ENCODE measurements at regions not wholly inside any gene's neighbourhood (a gene's known extent, or its start where the extent isn't known, plus 50 kb on each side); places are given as distances from the start of the nearest gene placed in this dataset.

GRCh38 chr3:78116874-78117273 is 1077.0 kb downstream of the ROBO2 start:
- Histone ChIP-seq H3K4me1 (ENCODE audit: insufficient read depth, low read length) (peaks cover 5% of the 10 kb centered on the region), H3K36me3 (ENCODE audit: insufficient read depth, low read length) (no peaks in the 10 kb centered on the region), H3K4me3 (ENCODE audit: low read length) (no peak overlapping the region), H3K27me3 (ENCODE audit: insufficient read depth, low read length) (no peaks in the 10 kb centered on the region), H3K9me3 (ENCODE audit: low read length) (no peaks in the 10 kb centered on the region), H2AFZ (ENCODE audit: low read depth, low read length) (no peak overlapping the region)

- no peak overlapping the region for H2AFZ ChIP-seq (ENCODE audit: low read depth, low read length)
- H3K9me3 ChIP-seq (ENCODE audit: low read length), result no peaks in the 10 kb centered on the region
- H3K4me3 ChIP-seq (ENCODE audit: low read length), result no peak overlapping the region
- H3K4me1 ChIP-seq (ENCODE audit: insufficient read depth, low read length), result no peaks in the 10 kb centered on the region
- no peaks in the 10 kb centered on the region for H3K27me3 ChIP-seq (ENCODE audit: insufficient read depth, low read length)
- H3K36me3 ChIP-seq (ENCODE audit: insufficient read depth, low read length), result no peaks in the 10 kb centered on the region
These were observed 1083.2 kb downstream of the ROBO2 start for GRCh38 chr3:78123058-78123457.

- Histone ChIP-seq H3K27me3 (ENCODE audit: insufficient read depth, low read length) (no peaks in the 10 kb centered on the region), H2AFZ (ENCODE audit: low read depth, low read length) (no peak overlapping the region), H3K9me3 (ENCODE audit: low read length) (no peaks in the 10 kb centered on the region), H3K36me3 (ENCODE audit: insufficient read depth, low read length) (no peaks in the 10 kb centered on the region), H3K4me1 (ENCODE audit: insufficient read depth, low read length) (peaks cover 3% of the 10 kb centered on the region), H3K4me3 (ENCODE audit: low read length) (no peak overlapping the region)
These were observed 1089.8 kb downstream of the ROBO2 start for GRCh38 chr3:78129707-78130106.

DNA sequence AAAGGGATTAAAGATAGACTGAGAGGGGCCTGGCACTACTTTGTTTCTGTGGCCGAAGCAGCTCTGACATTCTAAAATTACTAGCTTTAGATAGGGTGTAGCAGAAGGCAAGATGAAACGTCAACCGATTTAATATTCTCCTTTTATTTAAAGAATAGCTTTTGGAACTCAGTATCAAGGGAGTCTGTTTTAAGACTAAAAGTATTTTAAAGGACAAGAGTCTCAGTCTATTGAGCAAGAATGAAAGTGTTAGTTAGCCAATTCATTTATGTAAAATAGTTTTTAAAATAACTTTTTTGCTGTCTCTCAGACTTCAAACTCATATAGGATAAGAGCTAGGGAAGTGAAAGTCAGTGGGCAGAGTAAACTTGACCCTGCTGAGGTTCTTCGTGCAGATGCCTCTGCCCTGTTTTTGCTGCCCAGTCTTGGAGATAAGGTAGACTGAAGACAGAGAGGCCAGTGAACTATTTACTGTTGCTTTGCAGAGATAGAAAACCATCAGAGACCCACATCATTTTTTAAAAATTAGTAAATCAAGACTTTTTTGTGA is 1090.9 kb downstream of the ROBO2 start:
- H3K4me1 ChIP-seq (ENCODE audit: insufficient read depth, low read length), result peaks cover 3% of the 10 kb centered on the region
- no peaks in the 10 kb centered on the region for H3K36me3 ChIP-seq (ENCODE audit: insufficient read depth, low read length)

DNA sequence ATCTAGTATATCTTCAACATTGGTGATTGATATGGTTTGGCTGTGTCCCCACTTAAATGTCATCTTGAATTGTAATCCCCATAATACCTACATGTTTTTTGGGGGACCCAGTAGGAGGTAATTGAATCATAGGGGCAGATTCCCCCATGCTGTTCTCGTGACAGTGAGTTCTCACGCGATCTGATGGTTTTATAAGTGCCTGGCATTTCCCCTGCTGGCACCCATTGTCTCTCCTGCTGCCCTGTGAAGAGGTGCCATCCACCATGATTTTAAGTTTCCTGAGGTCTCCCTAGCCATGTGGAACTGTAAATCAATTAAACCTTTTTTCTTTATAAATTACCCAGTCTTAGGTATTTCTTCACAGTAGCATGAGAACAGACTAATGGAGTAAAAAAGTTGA is 1094.6 kb downstream of the ROBO2 start:
- H2AFZ ChIP-seq (ENCODE audit: low read depth, low read length), result no peak overlapping the region
- no peaks in the 10 kb centered on the region for H3K36me3 ChIP-seq (ENCODE audit: insufficient read depth, low read length)
- H3K9me3 ChIP-seq (ENCODE audit: low read length), result no peaks in the 10 kb centered on the region
- no peak overlapping the region for H3K4me3 ChIP-seq (ENCODE audit: low read length)
- no peaks in the 10 kb centered on the region for H3K27me3 ChIP-seq (ENCODE audit: insufficient read depth, low read length)
- peaks cover 3% of the 10 kb centered on the region for H3K4me1 ChIP-seq (ENCODE audit: insufficient read depth, low read length)

More for the DNA sequence above, 1090.9 kb downstream of the ROBO2 start:
- H3K4me3 ChIP-seq (ENCODE audit: low read length), result no peak overlapping the region
- H3K27me3 ChIP-seq (ENCODE audit: insufficient read depth, low read length), result no peaks in the 10 kb centered on the region
- H3K9me3 ChIP-seq (ENCODE audit: low read length), result no peaks in the 10 kb centered on the region
- H2AFZ ChIP-seq (ENCODE audit: low read depth, low read length), result no peak overlapping the region

GRCh38 chr3:78139166-78139565 is 1099.3 kb downstream of the ROBO2 start:
- Histone ChIP-seq H3K36me3 (ENCODE audit: insufficient read depth, low read length) (no peaks in the 10 kb centered on the region), H3K4me3 (ENCODE audit: low read length) (no peak overlapping the region), H3K27me3 (ENCODE audit: insufficient read depth, low read length) (no peaks in the 10 kb centered on the region), H2AFZ (ENCODE audit: low read depth, low read length) (no peak overlapping the region), H3K9me3 (ENCODE audit: low read length) (no peaks in the 10 kb centered on the region), H3K4me1 (ENCODE audit: insufficient read depth, low read length) (no peaks in the 10 kb centered on the region)

DNA sequence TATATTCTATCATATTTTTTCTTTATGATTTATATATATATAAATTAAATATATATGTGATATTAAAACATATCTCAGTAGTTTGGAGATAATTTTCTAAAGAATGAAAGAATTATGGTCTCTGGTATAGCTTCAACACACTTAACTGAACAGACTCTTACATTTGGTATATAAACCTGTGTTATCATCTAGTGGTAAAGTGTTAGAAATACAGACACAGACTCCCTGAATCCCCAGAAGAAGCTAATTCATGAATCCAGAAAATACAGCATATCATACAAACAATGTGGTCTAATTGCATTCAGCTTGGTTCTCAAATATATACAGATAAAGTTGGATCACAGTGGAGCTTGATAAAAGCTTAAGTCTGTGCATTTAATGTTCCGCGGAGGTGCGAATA is 1100.4 kb downstream of the ROBO2 start:
- H3K36me3 ChIP-seq (ENCODE audit: insufficient read depth, low read length), result no peaks in the 10 kb centered on the region
- H3K9me3 ChIP-seq (ENCODE audit: low read length), result no peaks in the 10 kb centered on the region
- H3K4me3 ChIP-seq (ENCODE audit: low read length), result no peak overlapping the region

DNA sequence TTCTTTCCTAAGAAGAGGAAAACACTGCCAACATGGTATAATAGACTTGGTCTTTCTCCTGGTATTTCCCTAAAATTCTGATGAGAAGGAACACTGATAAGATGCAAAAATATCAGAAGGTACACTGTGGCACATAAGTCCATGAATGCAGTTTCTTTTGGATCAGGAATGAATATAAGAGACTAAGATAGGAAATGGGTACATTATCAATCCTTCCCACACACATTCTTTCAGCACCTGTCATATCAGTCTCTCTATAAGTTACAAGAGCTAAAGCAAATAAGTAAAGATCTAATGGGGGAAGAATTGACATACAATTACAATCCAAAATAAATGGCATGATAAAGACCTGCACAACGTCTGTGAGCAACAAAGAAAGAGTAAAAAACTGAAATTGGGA is 1101.0 kb downstream of the ROBO2 start:
- no peak overlapping the region for H3K4me3 ChIP-seq (ENCODE audit: low read length)
- H3K36me3 ChIP-seq (ENCODE audit: insufficient read depth, low read length), result no peaks in the 10 kb centered on the region
- no peaks in the 10 kb centered on the region for H3K27me3 ChIP-seq (ENCODE audit: insufficient read depth, low read length)
- no peaks in the 10 kb centered on the region for H3K4me1 ChIP-seq (ENCODE audit: insufficient read depth, low read length)
- H3K9me3 ChIP-seq (ENCODE audit: low read length), result no peaks in the 10 kb centered on the region
- no peak overlapping the region for H2AFZ ChIP-seq (ENCODE audit: low read depth, low read length)

More for the DNA sequence above, 1100.4 kb downstream of the ROBO2 start:
- Histone ChIP-seq H3K27me3 (ENCODE audit: insufficient read depth, low read length) (no peaks in the 10 kb centered on the region), H3K4me1 (ENCODE audit: insufficient read depth, low read length) (no peaks in the 10 kb centered on the region), H2AFZ (ENCODE audit: low read depth, low read length) (no peak overlapping the region)

DNA sequence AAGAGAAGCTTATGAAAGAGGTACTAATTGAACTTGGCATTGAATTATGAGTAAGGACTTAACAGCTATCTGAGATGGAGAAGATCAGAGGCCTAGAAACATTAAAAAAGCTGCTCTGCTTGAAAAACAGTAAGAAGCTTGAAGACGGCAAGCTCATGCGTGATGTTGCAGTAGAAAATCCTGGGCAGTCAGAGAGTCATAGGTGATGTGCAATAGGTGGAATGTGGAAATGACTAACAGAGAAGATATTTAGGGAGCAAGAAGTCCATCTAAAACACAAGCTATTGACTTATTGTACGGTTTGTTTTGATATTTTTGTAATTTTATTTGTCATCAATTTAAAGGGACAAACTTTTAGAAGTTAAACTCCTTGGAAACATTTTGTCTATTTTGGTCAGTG is 1101.4 kb downstream of the ROBO2 start:
- no peak overlapping the region for H2AFZ ChIP-seq (ENCODE audit: low read depth, low read length)
- H3K27me3 ChIP-seq (ENCODE audit: insufficient read depth, low read length), result no peaks in the 10 kb centered on the region
- H3K9me3 ChIP-seq (ENCODE audit: low read length), result no peaks in the 10 kb centered on the region
- H3K36me3 ChIP-seq (ENCODE audit: insufficient read depth, low read length), result no peaks in the 10 kb centered on the region
- H3K4me1 ChIP-seq (ENCODE audit: insufficient read depth, low read length), result no peaks in the 10 kb centered on the region
- no peak overlapping the region for H3K4me3 ChIP-seq (ENCODE audit: low read length)

DNA sequence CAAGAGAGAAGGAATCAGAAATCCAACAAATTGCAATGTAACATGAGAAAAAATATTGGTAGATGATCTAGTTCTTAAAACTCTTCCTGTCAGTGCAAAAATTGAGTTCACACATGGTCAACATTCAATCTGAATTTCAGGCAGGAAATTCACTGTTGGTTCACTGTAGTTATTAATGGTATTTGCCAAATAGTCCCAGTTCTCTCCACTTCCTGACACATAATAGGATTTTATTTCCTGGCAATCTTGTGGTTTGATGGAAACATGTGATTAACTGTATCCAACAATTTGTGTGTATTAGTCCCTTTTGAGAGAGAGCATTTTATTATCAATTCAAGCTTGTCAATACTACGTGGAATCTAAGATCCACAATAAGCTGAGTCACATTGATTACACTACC is 1103.1 kb downstream of the ROBO2 start:
- Histone ChIP-seq H3K4me3 (ENCODE audit: low read length) (no peak overlapping the region), H3K4me1 (ENCODE audit: insufficient read depth, low read length) (no peaks in the 10 kb centered on the region), H3K27me3 (ENCODE audit: insufficient read depth, low read length) (no peaks in the 10 kb centered on the region), H2AFZ (ENCODE audit: low read depth, low read length) (no peak overlapping the region), H3K9me3 (ENCODE audit: low read length) (no peaks in the 10 kb centered on the region), H3K36me3 (ENCODE audit: insufficient read depth, low read length) (no peaks in the 10 kb centered on the region)

DNA sequence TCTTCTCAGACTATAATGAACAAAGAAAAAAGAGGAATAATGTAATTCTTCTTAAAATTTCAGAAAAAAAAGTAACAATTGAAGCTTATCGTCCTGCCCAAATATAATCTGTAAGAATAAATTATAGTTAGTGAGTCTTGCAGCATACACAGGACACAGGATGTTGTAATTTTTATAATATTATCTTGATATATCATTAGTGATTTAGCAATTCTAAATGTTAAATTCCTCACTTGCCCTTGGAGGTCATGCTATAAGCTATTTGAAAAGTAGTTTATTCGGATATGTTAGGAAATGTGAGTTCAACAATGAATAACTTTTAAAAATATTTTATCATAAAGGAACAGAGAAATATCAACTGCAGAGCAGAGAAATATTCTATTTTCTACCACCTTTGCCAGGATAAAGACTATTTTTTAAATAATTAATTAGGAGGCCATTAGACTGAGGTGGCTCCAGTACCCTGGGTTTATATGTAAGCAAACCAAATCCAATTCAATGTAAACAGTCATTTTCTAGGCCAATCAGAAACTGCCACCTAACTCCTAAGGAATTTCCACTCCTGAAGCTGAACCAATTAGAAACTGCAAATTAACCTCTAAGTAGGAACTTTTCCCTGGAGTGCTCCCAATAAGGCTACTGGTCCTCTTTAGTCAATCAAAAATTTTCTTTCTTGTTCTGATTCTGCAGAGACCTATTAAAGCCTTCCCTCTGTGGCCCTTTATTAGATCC is 1109.3 kb downstream of the ROBO2 start:
- Histone ChIP-seq H3K27me3 (ENCODE audit: insufficient read depth, low read length) (no peaks in the 10 kb centered on the region), H3K4me1 (ENCODE audit: insufficient read depth, low read length) (no peaks in the 10 kb centered on the region), H2AFZ (ENCODE audit: low read depth, low read length) (no peak overlapping the region), H3K9me3 (ENCODE audit: low read length) (no peaks in the 10 kb centered on the region), H3K4me3 (ENCODE audit: low read length) (no peak overlapping the region), H3K36me3 (ENCODE audit: insufficient read depth, low read length) (no peaks in the 10 kb centered on the region)

DNA sequence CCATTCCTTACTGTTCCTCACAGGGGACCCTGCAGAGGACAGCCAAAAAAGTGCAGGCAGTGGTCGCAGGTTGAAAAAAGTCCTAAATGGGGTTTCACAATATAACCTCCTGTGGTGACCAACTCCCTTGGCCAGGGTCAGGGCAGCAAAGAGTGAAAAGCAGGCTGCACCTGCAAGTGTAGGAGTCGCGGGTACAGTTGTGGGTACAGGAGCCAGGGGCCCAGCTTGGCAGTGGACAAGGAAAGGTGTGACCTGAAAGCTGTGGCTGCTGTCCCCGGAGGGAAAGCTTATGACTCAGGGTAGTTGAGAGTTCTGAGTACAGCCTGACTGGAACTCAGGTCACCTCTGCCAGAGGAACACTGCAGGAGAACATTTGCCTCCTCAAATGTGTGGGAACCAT is 1114.1 kb downstream of the ROBO2 start:
- no peaks in the 10 kb centered on the region for H3K27me3 ChIP-seq (ENCODE audit: insufficient read depth, low read length)
- no peaks in the 10 kb centered on the region for H3K36me3 ChIP-seq (ENCODE audit: insufficient read depth, low read length)
- H2AFZ ChIP-seq (ENCODE audit: low read depth, low read length), result no peak overlapping the region
- no peaks in the 10 kb centered on the region for H3K4me1 ChIP-seq (ENCODE audit: insufficient read depth, low read length)
- no peaks in the 10 kb centered on the region for H3K9me3 ChIP-seq (ENCODE audit: low read length)
- no peak overlapping the region for H3K4me3 ChIP-seq (ENCODE audit: low read length)

- no peak overlapping the region for H3K4me3 ChIP-seq (ENCODE audit: low read length)
- no peaks in the 10 kb centered on the region for H3K27me3 ChIP-seq (ENCODE audit: insufficient read depth, low read length)
- H3K36me3 ChIP-seq (ENCODE audit: insufficient read depth, low read length), result no peaks in the 10 kb centered on the region
- H3K9me3 ChIP-seq (ENCODE audit: low read length), result no peaks in the 10 kb centered on the region
- no peak overlapping the region for H2AFZ ChIP-seq (ENCODE audit: low read depth, low read length)
- no peaks in the 10 kb centered on the region for H3K4me1 ChIP-seq (ENCODE audit: insufficient read depth, low read length)
These were observed 1114.8 kb downstream of the ROBO2 start for GRCh38 chr3:78154521-78155186.
